Prostate gland (tissue), 2 donors: ENCODE measurements at regions not wholly inside any gene's neighbourhood (a gene's known extent, or its start where the extent isn't known, plus 50 kb on each side); places are given as distances from the start of the nearest gene placed in this dataset.
"Not testable (repeated sequence)": the region's sequence is repeated elsewhere in the genome, so short reads cannot be mapped to it uniquely, and the experiment has no call there.

ENCODE experiments used
- CTCF ChIP-seq, 4 experiments: fragments of 200-600 bp in 2 of 4; fragments of 450-650 bp in 2 of 4; sonication (generic) in 2 of 4; IDR thresholded peaks; 1 replicate in 3 of 4; 2 replicates in 1 of 4; pipeline ENCODE4 v1.5.1; 2016 to 2019; ENCODE audit warnings: antibody characterized with exemption in 4 of 4, mild to moderate bottlenecking in 2 of 4, moderate library complexity in 2 of 4
- POLR2A ChIP-seq: fragments of 450-650 bp; IDR thresholded peaks from one replicate; pipeline ENCODE4 v1.6.1; 2016; ENCODE audit warnings: antibody characterized with exemption, mild to moderate bottlenecking

GRCh38 chr9:75273055-75273454, 184.7 kb downstream of the OSTF1 start:
- TF ChIP-seq POLR2A; CTCF (IDR thresholded peaks at IDR 0.05): not testable (repeated sequence)
